ENCODE measurements at regions not wholly inside any gene's neighbourhood (a gene's known extent, or its start where the extent isn't known, plus 50 kb on each side); places are given as distances from the start of the nearest gene placed in this dataset.

- TF ChIP-seq CTCF (IDR thresholded peaks at IDR 0.05; ENCODE audit: low read length): no peak
- TF ChIP-seq EZH2 (IDR thresholded peaks at IDR 0.05; ENCODE audit: borderline replicate concordance, low read length): no peak
These were observed 236.7 kb downstream of the TMX3 start for GRCh38 chr18:68478246-68478645.

All from OCI-LY1 (cell line).